Endothelial cell of umbilical vein (primary cell): ENCODE measurements at regions not wholly inside any gene's neighbourhood (a gene's known extent, or its start where the extent isn't known, plus 50 kb on each side); places are given as distances from the start of the nearest gene placed in this dataset.
"Not testable (repeated sequence)": the region's sequence is repeated elsewhere in the genome, so short reads cannot be mapped to it uniquely, and the experiment has no call there.

ENCODE experiments used
- BruUV-seq: library from RNA; stranded (reverse); fragments of 400-500 nt; replicated peaks from 2 replicates; lab custom pipeline; 2021; lab: Mats Ljungman, UMichigan
- CTCF ChIA-PET: fragments of 300-600, 350-600 bp; sonication (Branson Sonifier 250); formaldehyde crosslinking; loops from one replicate; lab custom pipeline; 2021; ENCODE audit warnings: antibody characterized with exemption, inconsistent platforms; lab: Charles Lee
- POLR2A ChIA-PET: fragments of 300-600, 350-600 bp; sonication (Branson Sonifier 250); formaldehyde crosslinking; loops from one replicate; lab custom pipeline; 2021; ENCODE audit warnings: antibody characterized with exemption, inconsistent platforms; lab: Charles Lee
- DNase-seq: peaks from one replicate; pipeline ENCODE4 v3.0.0-alpha.2; 2011; ENCODE audit warnings: low read depth, low spot score
- FAIRE-seq: peaks from 2 replicates; lab custom pipeline; 2011; peaks lifted over from hg19 to GRCh38; lab: Jason Lieb, UNC
- H2AFZ ChIP-seq: 2 replicates; pipeline ENCODE4 v1.6.0; 2012; ENCODE audit warnings: low read depth, low read length, control low read depth, inconsistent platforms
- H3K27ac ChIP-seq: 2 replicates; pipeline ENCODE4 v1.5.1; 2011; ENCODE audit warnings: low read depth, mild to moderate bottlenecking, control low read depth, low read length, moderate library complexity; ENCODE audit not compliant: insufficient read depth
- H3K27me3 ChIP-seq, 2 experiments: 2 replicates each; pipeline versions ENCODE4 v1.6.0 to v1.6.1; 2011; ENCODE audit warnings: low read length in 2 of 2, mixed read lengths in 1 of 2; ENCODE audit not compliant: control insufficient read depth in 2 of 2, insufficient read depth in 2 of 2
- H3K36me3 ChIP-seq, 2 experiments: 2 replicates in 1 of 2; 3 replicates in 1 of 2; pipeline ENCODE4 v1.5.1; 2011; ENCODE audit warnings: low read length in 2 of 2, mild to moderate bottlenecking in 1 of 2, moderate library complexity in 1 of 2; ENCODE audit not compliant: control insufficient read depth in 2 of 2, insufficient read depth in 2 of 2; ENCODE audit errors: extremely low read depth in 1 of 2
- H3K4me1 ChIP-seq: 3 replicates; pipeline ENCODE4 v1.5.1; 2011; ENCODE audit warnings: mild to moderate bottlenecking, low read length; ENCODE audit not compliant: control insufficient read depth, insufficient read depth; ENCODE audit errors: extremely low read depth
- H3K4me2 ChIP-seq: 2 replicates; pipeline ENCODE4 v1.6.1; 2011; ENCODE audit warnings: low read length, control low read depth, mixed read lengths; ENCODE audit not compliant: insufficient read depth
- H3K4me3 ChIP-seq, 3 experiments: fragments of 200-600 bp in 1 of 3; sonication (generic), shearing (Covaris generic) in 1 of 3; replicated peaks in 1 of 3; 2 replicates each; pipeline ENCODE4 v1.5.1; 2011 to 2016; ENCODE audit warnings: control low read depth in 3 of 3, low read length in 3 of 3, mild to moderate bottlenecking in 2 of 3, inconsistent platforms in 1 of 3, low read depth in 1 of 3, moderate library complexity in 1 of 3; ENCODE audit not compliant: insufficient read depth in 1 of 3
- H3K79me2 ChIP-seq: 2 replicates; pipeline ENCODE4 v1.6.0; 2012; ENCODE audit warnings: low read length, inconsistent platforms; ENCODE audit not compliant: control insufficient read depth, insufficient read depth
- H3K9ac ChIP-seq: replicated peaks from 2 replicates; pipeline ENCODE3; 2011; ENCODE audit warnings: low read length, control low read depth; ENCODE audit not compliant: insufficient read depth; ENCODE audit errors: extremely low read depth
- H3K9me1 ChIP-seq: replicated peaks from 3 replicates; pipeline ENCODE4 v1.6.0; 2011; ENCODE audit warnings: mild to moderate bottlenecking, low read length; ENCODE audit not compliant: control insufficient read depth, insufficient read depth; ENCODE audit errors: extremely low read depth
- H3K9me3 ChIP-seq: replicated peaks from 2 replicates; pipeline ENCODE4 v1.5.1; 2012; ENCODE audit warnings: low read length, inconsistent platforms; ENCODE audit not compliant: control insufficient read depth, insufficient read depth
- H4K20me1 ChIP-seq: replicated peaks from 2 replicates; pipeline ENCODE3; 2011; ENCODE audit warnings: mild to moderate bottlenecking, low read length; ENCODE audit not compliant: control insufficient read depth, insufficient read depth; ENCODE audit errors: extremely low read depth
- EZH2 ChIP-seq: IDR thresholded peaks from 2 replicates; pipeline ENCODE4 v1.6.1; 2012; ENCODE audit warnings: borderline replicate concordance, low read depth, mild to moderate bottlenecking, moderate library complexity, low read length, inconsistent platforms; ENCODE audit not compliant: severe bottlenecking
- JUN ChIP-seq: IDR thresholded peaks from 2 replicates; pipeline ENCODE4 v1.6.1; 2011; ENCODE audit warnings: borderline replicate concordance, low read depth; ENCODE audit not compliant: insufficient read length, insufficient read depth
- MAX ChIP-seq: IDR thresholded peaks from 2 replicates; pipeline ENCODE4 v1.6.1; 2011; ENCODE audit not compliant: insufficient read depth, insufficient read length
- MYC ChIP-seq: IDR thresholded peaks from one replicate; pipeline ENCODE4 v1.6.1; 2011; ENCODE audit warnings: mild to moderate bottlenecking, low read depth, low read length
- POLR2A ChIP-seq: IDR thresholded peaks from 2 replicates; pipeline ENCODE4 v1.6.1; 2012; ENCODE audit warnings: low read depth, mild to moderate bottlenecking, control low read depth, low read length
- dilution Hi-C: fragments of 300-500 bp; cut with MboI; formaldehyde crosslinking; loops from one replicate; pipeline ENCODE4 v1.15.0; 2019; ENCODE audit warnings: low sequenced_read_pairs; ENCODE audit not compliant: extremely low pct_ligation_motif_present
- intact Hi-C: fragments of 100-400 bp; cut with micrococcal nuclease; formaldehyde crosslinking; loops from one replicate; pipeline ENCODE4 v1.10.0; 2022
- TF ChIP-seq, protein P1 (sequence below), 2 donors: IDR thresholded peaks; 1 replicate in 1 of 2; 2 replicates in 1 of 2; pipeline ENCODE4 v1.5.1; 2011; ENCODE audit warnings: low read length in 2 of 2, mild to moderate bottlenecking in 2 of 2, moderate library complexity in 2 of 2, control low read depth in 1 of 2, inconsistent platforms in 1 of 2, low read depth in 1 of 2; ENCODE audit not compliant: insufficient read depth in 1 of 2; ENCODE audit errors: extremely low read depth in 1 of 2

GRCh38 chr21:9750341-9751086 is 770.9 kb upstream of the TPTE start:
- H3K79me2 ChIP-seq, result no peaks in the 10 kb centered on the region
- dilution Hi-C loops (no loop called here), intact Hi-C loops (no loop called here)
- TF ChIP-seq EZH2 (no peak), JUN (no peak), MAX (no peak), MYC (no peak), POLR2A (no peak)
- TF ChIP-seq, protein P1, sequence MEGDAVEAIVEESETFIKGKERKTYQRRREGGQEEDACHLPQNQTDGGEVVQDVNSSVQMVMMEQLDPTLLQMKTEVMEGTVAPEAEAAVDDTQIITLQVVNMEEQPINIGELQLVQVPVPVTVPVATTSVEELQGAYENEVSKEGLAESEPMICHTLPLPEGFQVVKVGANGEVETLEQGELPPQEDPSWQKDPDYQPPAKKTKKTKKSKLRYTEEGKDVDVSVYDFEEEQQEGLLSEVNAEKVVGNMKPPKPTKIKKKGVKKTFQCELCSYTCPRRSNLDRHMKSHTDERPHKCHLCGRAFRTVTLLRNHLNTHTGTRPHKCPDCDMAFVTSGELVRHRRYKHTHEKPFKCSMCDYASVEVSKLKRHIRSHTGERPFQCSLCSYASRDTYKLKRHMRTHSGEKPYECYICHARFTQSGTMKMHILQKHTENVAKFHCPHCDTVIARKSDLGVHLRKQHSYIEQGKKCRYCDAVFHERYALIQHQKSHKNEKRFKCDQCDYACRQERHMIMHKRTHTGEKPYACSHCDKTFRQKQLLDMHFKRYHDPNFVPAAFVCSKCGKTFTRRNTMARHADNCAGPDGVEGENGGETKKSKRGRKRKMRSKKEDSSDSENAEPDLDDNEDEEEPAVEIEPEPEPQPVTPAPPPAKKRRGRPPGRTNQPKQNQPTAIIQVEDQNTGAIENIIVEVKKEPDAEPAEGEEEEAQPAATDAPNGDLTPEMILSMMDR (IDR thresholded peaks at IDR 0.05; ENCODE audit: extremely low read depth in 1 of 2, insufficient read depth in 1 of 2, low read depth in 1 of 2, low read length in 2 of 2), result no peak
- BruUV-seq, result no TSS peak
- H3K4me2 ChIP-seq, result no peak overlapping the region
- H3K9me1 ChIP-seq, result no peaks in the 10 kb centered on the region
- H3K36me3 ChIP-seq, result no peaks in the 10 kb centered on the region
- H3K27me3 ChIP-seq, result no peaks in the 10 kb centered on the region
- H3K4me3 ChIP-seq, result no peak overlapping the region
- no peak overlapping the region for H2AFZ ChIP-seq
- FAIRE-seq, result no peak
- ChIA-PET POLR2A (no interaction called here), CTCF (no interaction called here)
- DNase-seq, result no peak
- no peak overlapping the region for H3K27ac ChIP-seq
- no peaks in the 10 kb centered on the region for H4K20me1 ChIP-seq
- H3K9ac ChIP-seq, result no peak overlapping the region
- H3K4me1 ChIP-seq, result no peaks in the 10 kb centered on the region
- peaks cover 21% of the 10 kb centered on the region for H3K9me3 ChIP-seq

DNA sequence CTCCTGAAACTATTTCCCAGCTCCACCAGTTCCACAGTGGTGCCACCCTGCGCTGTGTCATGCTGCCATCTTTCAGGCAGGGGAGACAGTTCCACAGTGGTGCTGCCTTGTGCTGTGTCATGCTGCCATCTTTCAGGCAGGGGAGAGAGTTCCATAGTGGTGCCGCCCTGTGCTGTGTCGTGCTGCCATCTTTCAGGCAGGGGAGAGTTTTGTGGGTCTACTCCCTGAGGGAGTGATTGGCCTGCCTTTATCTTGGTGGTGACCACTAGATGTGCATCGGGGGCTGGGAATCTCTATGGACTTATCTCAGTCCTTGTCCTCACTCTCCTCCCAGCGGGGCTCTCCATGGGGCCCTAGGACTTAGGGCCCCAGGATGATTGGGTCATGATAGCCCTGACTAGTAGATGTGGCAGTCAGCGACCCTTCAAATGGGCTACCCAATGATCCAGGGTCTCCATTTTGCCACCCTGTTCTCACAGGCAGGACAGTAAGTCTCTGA is 770.2 kb upstream of the TPTE start:
- H3K27me3 ChIP-seq, BruUV-seq, CTCF ChIA-PET, H3K9me1 ChIP-seq, H3K36me3 ChIP-seq, H3K4me1 ChIP-seq, POLR2A ChIA-PET, H2AFZ ChIP-seq, H3K79me2 ChIP-seq, H4K20me1 ChIP-seq, intact Hi-C loops, FAIRE-seq, H3K4me2 ChIP-seq, H3K9ac ChIP-seq, DNase-seq, dilution Hi-C loops, H3K27ac ChIP-seq, H3K4me3 ChIP-seq: not testable (repeated sequence)
- H3K9me3 ChIP-seq, result peaks cover 22% of the 10 kb centered on the region

- H3K4me3 ChIP-seq, H3K9ac ChIP-seq, FAIRE-seq, H3K36me3 ChIP-seq, H3K4me2 ChIP-seq, H2AFZ ChIP-seq, CTCF ChIA-PET, BruUV-seq, H3K9me1 ChIP-seq, H4K20me1 ChIP-seq, dilution Hi-C loops, intact Hi-C loops, POLR2A ChIA-PET, H3K27me3 ChIP-seq, H3K79me2 ChIP-seq, DNase-seq, H3K27ac ChIP-seq, H3K4me1 ChIP-seq: not testable (repeated sequence)
- H3K9me3 ChIP-seq, result peaks cover 24% of the 10 kb centered on the region
These were observed 769.4 kb upstream of the TPTE start for GRCh38 chr21:9752028-9752427.
